Urinary bladder (tissue), 3 donors: ENCODE measurements at regions not wholly inside any gene's neighbourhood (a gene's known extent, or its start where the extent isn't known, plus 50 kb on each side); places are given as distances from the start of the nearest gene placed in this dataset.

ENCODE experiments used
- DNase-seq: peaks from one replicate; pipeline ENCODE4 v3.0.0-alpha.2; 2015; ENCODE audit errors: extremely low spot score
- H3K27ac ChIP-seq: one replicate; pipeline ENCODE4 v1.5.1; 2013; ENCODE audit warnings: low read depth, mild to moderate bottlenecking, moderate library complexity
- H3K36me3 ChIP-seq: one replicate; pipeline ENCODE4 v1.6.1; 2013; ENCODE audit warnings: mild to moderate bottlenecking, moderate library complexity; ENCODE audit not compliant: insufficient read depth
- H3K4me1 ChIP-seq: one replicate; pipeline ENCODE4 v1.6.1; 2013; ENCODE audit warnings: mild to moderate bottlenecking, moderate library complexity; ENCODE audit not compliant: insufficient read depth
- H3K4me3 ChIP-seq: one replicate; pipeline ENCODE4 v1.5.1; 2013; ENCODE audit warnings: low read depth, low read length
- WGBS: extraction: QIAGEN DNeasy Blood & Tissue Kit; methylation state at CpG from one replicate; pipeline ENCODE4 v1.1.7; 2013; 5-methylcytosine and 5-hydroxymethylcytosine counted together
- donor health status: healthy with polysubstance abuse.
- donor health status: healthy.

DNA sequence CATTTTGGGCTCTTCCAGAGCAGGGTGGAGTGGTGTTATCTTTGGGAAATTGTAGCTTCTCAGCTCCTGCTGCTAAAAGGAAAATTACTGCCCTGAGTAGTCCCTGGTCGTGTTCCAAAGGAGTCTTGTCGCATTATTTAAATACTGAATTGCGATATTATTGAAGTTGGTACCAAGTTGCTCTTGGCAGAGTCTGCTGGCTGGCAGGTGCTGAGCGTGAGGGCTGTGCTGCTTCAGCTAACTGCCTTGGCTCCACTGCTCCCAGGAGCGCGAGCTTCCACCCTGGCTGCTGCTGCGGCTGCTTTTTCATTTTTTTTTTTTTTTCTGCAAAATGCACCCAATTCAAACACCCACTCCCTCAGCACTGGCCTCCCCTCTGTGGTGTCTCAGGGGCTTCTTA is 289.8 kb downstream of the MAF start:
- no peak overlapping the region for H3K4me3 ChIP-seq
- WGBS, result 93% methylated on average over 7 of the region's 7 CpGs

DNA sequence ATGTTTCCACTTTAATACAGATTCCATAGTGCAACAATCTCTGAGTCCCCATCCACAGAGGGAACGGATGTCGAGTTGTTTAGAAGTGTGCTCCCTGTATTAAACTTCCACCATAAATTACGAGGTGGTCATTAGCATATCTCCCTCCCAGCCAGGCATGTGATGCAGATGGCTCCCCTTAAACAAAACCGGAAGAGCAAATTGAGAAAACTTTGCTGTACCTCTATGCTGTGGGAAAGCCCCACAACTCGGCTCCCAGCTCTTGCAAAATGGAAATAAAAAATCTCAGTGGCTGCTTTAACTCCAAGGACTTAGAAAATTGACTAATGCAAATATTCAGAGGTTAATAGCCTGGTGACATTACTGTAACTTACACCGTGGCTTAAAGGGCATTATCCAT is 290.9 kb downstream of the MAF start:
- Histone ChIP-seq H3K27ac (no peak overlapping the region), H3K4me3 (no peak overlapping the region), H3K36me3 (no peaks in the 10 kb centered on the region), H3K4me1 (no peaks in the 10 kb centered on the region)
- WGBS, result 63% methylated on average over 6 of the region's 6 CpGs
- no peak for DNase-seq

More for the DNA sequence above, 289.8 kb downstream of the MAF start:
- Histone ChIP-seq H3K27ac (no peak overlapping the region), H3K4me1 (no peaks in the 10 kb centered on the region), H3K36me3 (no peaks in the 10 kb centered on the region)
- no peak for DNase-seq

DNA sequence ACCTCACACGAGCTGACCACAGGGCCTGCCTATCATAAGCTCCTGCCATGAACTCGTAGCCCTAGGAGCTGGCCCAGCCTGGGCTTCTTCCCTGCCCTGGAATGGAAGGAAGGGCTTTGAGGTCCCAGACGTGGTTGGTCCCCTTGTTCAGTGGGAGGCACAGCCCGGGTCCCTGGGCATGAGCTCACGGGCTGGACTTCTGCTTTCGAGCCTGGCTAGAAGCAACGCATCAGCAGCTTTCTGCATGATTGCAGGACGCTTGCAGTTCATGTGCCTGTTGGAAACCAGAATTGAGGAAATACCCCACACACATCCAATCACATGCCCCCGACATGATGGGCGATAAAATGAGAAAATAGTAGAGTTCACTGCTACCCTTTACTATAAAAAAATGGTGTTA is 293.3 kb downstream of the MAF start:
- DNase-seq, result no peak
- WGBS, result 90% methylated on average over 10 of the region's 10 CpGs
- Histone ChIP-seq H3K27ac (no peak overlapping the region), H3K36me3 (no peaks in the 10 kb centered on the region), H3K4me3 (no peak overlapping the region), H3K4me1 (no peaks in the 10 kb centered on the region)

DNA sequence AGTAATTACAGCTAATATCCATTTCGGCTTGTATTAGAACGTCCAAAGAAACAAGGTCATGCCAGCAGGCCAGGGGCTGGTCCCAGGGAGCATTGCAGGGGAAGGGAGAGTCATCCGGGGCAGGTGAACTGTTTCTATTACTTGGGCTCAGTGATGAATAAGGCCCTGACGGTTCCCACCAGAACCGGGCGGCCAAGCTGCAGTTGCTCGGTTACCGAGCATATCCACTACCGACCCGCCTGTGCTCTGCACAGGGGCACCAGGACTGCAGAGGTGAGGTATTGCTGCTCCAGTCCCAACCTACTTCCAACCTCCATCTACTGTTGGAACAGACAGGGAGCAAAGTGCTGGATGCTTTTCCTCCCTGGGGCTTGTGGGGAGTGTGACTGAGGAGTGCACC is 295.5 kb downstream of the MAF start:
- Histone ChIP-seq H3K27ac (no peak overlapping the region), H3K36me3 (no peaks in the 10 kb centered on the region), H3K4me3 (no peak overlapping the region), H3K4me1 (no peaks in the 10 kb centered on the region)
- DNase-seq, result no peak
- WGBS, result 97% methylated on average over 10 of the region's 10 CpGs

DNA sequence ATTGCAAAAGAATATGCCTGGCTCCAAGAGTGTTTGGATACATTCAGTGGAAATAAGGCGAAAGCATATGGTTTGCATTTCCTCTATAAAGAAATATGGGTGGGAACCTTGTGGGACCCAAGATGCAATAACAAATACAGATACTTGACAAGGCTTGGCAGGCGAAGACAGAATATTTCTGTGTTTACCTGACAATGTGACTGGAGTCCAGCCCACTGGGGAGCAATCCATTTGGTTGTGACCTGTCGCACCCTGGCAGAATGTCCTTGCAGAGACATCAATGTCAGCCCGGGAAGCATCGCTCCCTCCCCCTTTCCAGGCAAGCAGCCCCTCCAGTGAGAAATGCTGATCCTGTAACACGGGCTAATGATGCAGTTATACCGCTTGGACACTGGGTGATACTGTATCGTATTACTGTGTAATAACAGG is 296.6 kb downstream of the MAF start:
- Histone ChIP-seq H3K4me3 (no peak overlapping the region), H3K27ac (no peak overlapping the region), H3K36me3 (no peaks in the 10 kb centered on the region), H3K4me1 (no peaks in the 10 kb centered on the region)
- WGBS, result 52% methylated on average over 8 of the region's 8 CpGs
- DNase-seq, result peak; percentile 42

DNA sequence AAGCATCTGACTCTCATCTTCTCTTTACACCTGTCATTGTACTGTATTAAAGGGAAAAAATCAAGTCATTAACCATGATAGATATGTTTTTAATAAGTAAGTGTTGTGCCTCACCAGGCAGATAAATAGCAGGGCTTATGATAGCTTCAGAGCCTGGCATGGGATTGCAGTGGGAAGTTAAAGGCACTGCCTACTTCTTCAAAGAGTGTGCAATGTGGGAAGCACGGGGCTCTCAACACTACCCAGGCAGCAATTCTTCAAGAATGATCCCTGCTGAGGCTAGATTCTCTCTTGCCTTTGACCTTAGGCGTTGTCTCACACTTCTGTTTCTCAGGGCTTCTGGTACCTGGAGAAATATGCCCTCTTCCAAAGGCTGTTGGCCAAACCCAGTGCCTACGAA is 297.3 kb downstream of the MAF start:
- Histone ChIP-seq H3K4me1 (no peaks in the 10 kb centered on the region), H3K27ac (no peak overlapping the region), H3K36me3 (no peaks in the 10 kb centered on the region), H3K4me3 (no peak overlapping the region)
- DNase-seq, result no peak
- 88% methylated on average over 3 of the region's 3 CpGs for WGBS

DNA sequence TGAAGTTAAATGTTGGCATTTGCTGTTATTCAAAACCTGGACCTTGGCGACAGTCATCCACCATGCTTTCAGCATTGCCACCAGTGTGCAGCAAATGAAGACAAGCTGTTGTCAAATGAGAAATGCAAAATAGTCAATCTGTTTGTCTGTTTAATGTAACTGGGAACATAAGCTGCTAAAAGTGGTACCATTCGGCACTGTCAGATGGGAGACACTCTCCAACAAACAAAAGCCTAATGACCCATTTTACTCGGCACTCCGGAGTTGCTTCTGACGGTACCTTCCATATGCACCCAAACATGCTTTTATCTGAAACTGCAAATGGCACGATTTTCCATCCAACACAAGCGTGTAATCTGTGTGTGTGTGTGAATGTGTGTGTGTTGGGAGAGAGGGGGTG is 297.8 kb downstream of the MAF start:
- H3K36me3 ChIP-seq, result no peaks in the 10 kb centered on the region
- DNase-seq, result no peak
- H3K4me1 ChIP-seq, result no peaks in the 10 kb centered on the region
- H3K4me3 ChIP-seq, result no peak overlapping the region
- no peak overlapping the region for H3K27ac ChIP-seq
- whole genome bisulfite sequencing, result 90% methylated on average over 7 of the region's 7 CpGs

DNA sequence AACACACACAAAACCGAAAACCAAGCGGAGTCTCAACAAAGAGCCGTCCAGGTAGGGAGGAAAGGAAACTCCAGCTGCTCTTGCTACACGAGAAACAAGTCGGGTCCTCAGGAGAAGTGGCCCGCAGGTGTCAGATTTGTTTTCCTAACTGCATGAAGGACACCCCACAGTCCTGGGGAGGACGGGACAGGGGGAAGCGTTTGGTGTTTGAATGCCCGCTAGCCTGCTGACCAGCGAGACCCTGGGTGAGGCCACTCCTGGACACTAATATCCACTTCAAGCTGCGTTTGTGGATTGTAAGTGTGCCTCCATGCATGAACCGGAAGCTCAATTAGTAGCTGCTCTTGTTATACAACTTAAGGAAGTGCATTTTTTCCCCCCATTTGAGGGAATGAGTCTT is 299.5 kb downstream of the MAF start:
- WGBS, result 89% methylated on average over 12 of the region's 12 CpGs

DNA sequence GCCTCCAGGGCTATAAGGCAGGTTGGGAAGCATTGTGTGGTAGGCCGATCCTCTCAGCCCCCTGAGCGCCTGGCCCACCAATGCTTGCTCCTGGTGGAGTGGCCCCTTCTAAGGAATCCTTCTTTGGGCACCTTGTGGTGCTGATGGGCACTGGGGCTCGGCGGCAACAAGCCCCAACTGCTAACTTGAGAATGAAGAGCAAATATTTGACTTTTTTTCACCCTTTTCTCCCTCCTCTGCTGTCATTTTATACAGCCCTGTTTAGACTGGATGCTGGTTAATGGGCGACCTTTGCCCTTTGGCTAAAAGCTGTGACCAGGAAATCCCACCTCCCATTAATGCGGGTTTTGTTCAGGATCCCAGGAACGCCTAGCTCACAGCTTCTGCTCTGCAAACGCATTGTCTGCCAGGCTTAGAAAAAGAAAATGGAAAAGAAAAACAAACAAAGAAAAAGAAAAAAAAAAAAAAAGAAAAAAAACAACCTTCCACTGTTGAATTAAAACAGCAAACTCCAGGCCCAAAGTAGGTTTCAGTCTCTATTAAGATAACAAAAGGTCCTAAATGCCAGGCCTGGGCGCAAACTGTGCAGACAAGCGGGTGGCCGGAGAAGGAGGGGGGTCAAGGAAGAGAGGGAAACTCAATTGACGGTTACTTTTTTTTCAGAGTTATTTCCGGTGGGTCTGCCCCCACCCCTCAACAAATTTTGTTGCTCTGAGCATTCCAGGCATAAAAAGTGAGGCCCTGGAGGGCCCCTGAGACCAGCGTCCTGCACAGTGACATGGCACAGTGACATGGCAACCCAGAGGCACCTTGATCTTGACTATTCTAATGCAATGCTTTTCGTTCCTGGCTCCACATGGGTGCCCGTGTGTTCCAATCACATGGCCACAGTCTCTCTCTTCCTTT is 301.4 kb downstream of the MAF start:
- WGBS, result 91% methylated on average over 16 of the region's 16 CpGs

More for the DNA sequence above, 299.5 kb downstream of the MAF start:
- no peak for DNase-seq
- H3K4me1 ChIP-seq, result no peaks in the 10 kb centered on the region
- no peak overlapping the region for H3K27ac ChIP-seq
- H3K4me3 ChIP-seq, result no peak overlapping the region
- no peaks in the 10 kb centered on the region for H3K36me3 ChIP-seq

DNA sequence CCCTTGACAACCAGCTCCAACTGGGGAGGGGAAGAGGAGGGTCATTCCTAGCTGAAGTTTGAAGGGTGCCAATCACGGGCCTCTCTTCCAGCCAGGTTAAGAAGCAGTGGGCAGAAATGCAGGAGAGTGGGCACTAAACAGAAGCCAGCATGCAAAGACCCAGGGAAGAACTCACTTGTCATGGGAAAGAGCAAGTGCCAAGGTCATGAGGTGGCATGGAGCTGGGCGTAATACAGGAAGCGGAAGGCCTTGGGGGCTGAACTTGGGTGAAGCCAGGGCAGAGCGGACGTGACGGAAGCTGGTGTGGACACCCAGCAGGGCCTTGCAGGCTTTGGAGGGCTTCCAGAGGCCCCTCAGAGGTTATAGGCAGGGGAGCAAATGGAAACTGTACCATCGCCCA is 302.1 kb downstream of the MAF start:
- DNase-seq, result no peak
- H3K36me3 ChIP-seq, result no peaks in the 10 kb centered on the region
- no peak overlapping the region for H3K27ac ChIP-seq
- H3K4me3 ChIP-seq, result no peak overlapping the region
- no peaks in the 10 kb centered on the region for H3K4me1 ChIP-seq
- 98% methylated on average over 7 of the region's 7 CpGs for WGBS

More for the DNA sequence above, 301.4 kb downstream of the MAF start:
- H3K27ac ChIP-seq, result no peak overlapping the region
- no peaks in the 10 kb centered on the region for H3K36me3 ChIP-seq
- no peak overlapping the region for H3K4me3 ChIP-seq
- DNase-seq, result no peak
- no peaks in the 10 kb centered on the region for H3K4me1 ChIP-seq

DNA sequence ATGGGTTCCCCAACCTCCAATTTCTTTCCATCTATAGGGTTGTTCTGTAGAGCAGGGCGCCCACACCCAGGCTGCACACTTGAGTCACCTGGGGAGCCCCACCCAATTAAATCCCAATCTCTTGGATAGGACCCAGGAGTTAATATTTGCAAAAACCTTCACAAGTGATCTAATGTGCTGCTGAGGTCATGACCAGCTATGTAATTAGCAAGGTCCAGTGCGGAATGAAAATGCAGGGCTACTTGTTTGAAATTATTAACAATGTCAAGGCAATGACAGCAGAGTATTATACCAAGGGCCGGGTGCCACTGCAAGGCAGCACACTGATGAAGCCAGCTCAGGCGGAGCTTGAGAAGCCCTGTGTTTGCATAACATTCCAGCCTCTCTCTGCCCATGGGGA is 302.7 kb downstream of the MAF start:
- H3K36me3 ChIP-seq, result no peaks in the 10 kb centered on the region
- no peak overlapping the region for H3K27ac ChIP-seq
- no peaks in the 10 kb centered on the region for H3K4me1 ChIP-seq
- DNase-seq, result no peak
- WGBS, result 94% methylated on average over 4 of the region's 4 CpGs
- H3K4me3 ChIP-seq, result no peak overlapping the region

DNA sequence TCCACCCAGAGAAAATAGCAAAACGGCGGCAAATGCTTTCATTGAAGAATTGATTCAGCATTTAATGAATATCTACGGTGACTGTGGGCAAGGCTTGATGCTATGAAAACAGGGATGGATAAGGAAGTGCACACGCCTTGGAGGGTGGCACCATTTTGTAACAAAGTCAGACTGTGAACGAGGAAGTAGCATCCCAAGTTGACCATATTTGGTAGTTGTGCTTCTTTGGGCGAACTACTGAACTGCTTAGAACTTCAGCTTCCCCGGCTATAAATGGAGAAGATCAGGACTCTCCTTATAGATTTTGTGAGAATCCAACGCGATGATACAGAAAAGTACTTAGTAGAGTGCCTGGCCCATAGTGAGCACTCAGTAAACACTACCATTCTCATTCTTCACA is 303.2 kb downstream of the MAF start:
- 94% methylated on average over 9 of the region's 9 CpGs for WGBS
- DNase-seq, result no peak
- Histone ChIP-seq H3K4me1 (no peaks in the 10 kb centered on the region), H3K4me3 (no peak overlapping the region), H3K36me3 (no peaks in the 10 kb centered on the region), H3K27ac (no peak overlapping the region)

DNA sequence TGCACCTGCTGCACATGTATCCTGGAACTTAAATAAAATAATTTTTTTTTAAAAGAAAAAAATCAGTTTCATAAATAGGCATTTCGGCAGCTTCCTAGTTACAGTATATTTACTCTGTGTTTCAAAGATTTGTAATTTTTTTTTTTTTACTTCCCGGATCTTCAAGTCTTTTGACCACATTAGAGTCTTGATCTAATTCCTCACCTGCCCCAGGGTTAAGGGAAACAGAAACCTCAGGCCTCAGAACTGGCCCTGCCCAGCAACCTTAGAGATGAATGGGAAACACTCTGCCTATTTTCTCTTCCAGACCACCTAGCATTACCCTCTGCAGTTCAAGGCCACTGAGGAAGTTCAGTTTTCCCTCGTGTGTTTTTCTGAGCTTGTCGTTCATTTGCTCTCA is 304.0 kb downstream of the MAF start:
- 90% methylated on average over 4 of the region's 4 CpGs for WGBS
- H3K27ac ChIP-seq, result no peak overlapping the region
- H3K4me3 ChIP-seq, result no peak overlapping the region
- no peaks in the 10 kb centered on the region for H3K36me3 ChIP-seq
- H3K4me1 ChIP-seq, result no peaks in the 10 kb centered on the region
- DNase-seq, result no peak

DNA sequence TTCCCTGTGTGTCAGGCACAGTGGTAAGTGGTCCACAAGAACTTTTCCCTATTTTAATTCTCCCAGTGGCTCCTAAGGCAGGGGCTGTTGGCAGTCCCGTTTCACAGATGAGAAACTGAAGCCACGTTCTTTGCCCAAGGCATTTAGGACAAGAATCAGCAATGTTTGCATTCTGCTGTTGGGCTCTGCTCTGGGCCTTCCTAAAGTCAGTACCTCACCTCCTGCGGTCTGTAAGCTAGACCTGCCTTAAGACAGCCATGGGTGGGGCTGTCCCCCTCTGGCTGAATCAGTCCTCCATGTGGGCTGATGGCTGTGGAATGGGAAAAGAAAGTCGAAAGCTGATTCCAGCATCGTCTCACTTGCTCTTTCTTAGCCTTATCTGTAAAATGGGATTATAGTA is 304.8 kb downstream of the MAF start:
- 89% methylated on average over 5 of the region's 5 CpGs for WGBS
- Histone ChIP-seq H3K4me3 (no peak overlapping the region), H3K36me3 (no peaks in the 10 kb centered on the region), H3K4me1 (no peaks in the 10 kb centered on the region), H3K27ac (no peak overlapping the region)
- no peak for DNase-seq
